NCI-H1092 (cell line): ENCODE measurements at regions not wholly inside any gene's neighbourhood (a gene's known extent, or its start where the extent isn't known, plus 50 kb on each side); places are given as distances from the start of the nearest gene placed in this dataset.

Experiments used
- DNase-seq: peaks from one replicate; lab custom pipeline; 2025; lab: John Stamatoyannopoulos, UW

DNA sequence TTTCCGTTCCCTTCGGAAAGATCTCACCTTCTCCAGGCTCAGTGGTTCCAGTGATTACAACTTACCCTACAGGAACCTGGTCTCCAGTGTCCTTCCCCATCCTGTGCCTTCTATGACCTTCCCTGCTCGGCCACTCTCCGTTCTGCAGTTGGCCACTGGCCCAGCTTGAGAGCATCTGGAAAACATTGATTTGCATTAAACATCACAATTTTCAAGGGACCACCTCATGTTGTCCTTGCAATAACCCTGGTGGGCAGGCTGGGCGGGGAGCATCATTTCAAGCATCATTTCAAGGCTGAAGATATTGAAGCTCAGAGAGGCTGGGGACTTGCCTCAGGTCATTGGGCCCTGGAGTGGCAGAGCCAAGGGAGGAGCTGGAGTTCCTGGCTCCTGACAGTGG, 177.4 kb downstream of the SEC61B start:
- no peak for DNase-seq

GRCh38 chr9:99400184-99400731, 178.2 kb downstream of the SEC61B start:
- DNase-seq: no peak

- no peak for DNase-seq
Measured at GRCh38 chr9:99401680-99402504, 179.8 kb downstream of the SEC61B start.

GRCh38 chr9:99403371-99403770, 181.3 kb downstream of the SEC61B start:
- DNase-seq: no peak

GRCh38 chr9:99405359-99405758, 183.3 kb downstream of the SEC61B start:
- DNase-seq: no peak

- DNase-seq: no peak
Measured at GRCh38 chr9:99406939-99407338, 184.9 kb downstream of the SEC61B start.

DNA sequence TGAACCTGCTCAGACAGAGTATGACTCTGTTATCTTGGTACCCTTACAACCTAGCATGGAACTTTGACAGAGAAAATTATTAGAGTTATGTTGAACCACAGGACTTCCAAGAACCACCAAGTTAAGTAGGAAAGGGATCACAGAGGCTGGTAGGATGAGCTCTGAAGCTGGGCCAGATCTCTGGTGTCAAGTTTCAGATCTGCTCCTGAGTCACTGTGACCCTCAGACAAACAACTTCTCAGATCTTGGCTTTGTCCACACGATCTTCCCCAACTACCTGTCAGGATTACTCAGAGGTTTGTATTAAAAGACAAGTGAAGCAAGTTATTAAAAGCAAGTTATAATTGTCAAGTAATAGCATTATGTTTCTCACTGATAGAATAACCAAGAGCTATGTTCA, 189.0 kb downstream of the SEC61B start:
- DNase-seq: no peak

DNA sequence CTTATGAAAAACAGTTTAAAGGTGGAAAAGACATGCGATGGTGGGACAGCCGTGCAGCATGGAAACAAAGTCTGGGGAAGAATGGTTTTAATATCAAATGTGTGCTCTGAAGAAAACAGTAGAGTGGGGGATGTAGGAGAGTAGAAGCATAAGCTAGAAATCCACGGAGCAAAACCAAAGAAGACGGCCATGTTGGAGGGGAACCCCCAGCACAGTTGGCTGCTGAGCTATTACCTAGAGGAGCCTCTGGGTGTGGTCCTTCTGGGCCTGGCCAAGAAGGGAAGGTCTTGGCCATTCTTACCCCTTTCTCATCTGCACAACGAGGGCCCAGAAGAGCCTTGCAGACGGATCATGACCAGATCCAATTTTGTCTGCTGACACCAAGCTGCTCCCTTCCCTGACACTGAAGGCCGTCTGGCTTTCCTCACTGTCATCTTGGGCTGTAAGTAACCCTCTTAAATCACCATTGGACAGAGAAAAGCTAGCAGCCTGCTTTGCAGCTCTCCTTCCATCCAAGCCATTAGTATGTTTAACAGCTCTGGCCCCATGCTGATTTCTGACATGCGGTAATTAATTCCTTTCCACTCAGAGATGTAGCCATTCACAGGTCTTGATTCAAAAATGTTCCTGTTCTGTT, 189.5 kb downstream of the SEC61B start:
- DNase-seq: no peak

DNA sequence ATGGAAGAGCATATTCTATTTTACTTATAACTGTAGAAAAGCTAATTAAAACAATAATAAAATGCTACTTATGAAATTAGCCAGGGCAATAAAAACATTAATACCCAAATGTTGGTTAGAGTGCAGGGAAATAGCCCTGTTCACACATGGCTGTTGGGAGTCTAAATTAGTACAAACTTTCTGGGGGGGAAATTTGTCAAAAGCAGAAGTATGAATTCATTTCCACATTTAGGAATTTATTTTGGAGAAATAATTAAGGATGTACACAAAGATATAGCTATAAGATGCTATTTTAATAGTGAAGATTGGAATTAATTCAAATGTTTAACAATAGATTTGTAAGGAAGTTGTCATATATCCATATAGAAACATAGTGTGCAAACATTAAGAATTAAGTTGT, 190.5 kb downstream of the SEC61B start:
- no peak for DNase-seq

- DNase-seq: no peak
Measured at GRCh38 chr9:99414321-99414720, 192.2 kb downstream of the SEC61B start.

DNA sequence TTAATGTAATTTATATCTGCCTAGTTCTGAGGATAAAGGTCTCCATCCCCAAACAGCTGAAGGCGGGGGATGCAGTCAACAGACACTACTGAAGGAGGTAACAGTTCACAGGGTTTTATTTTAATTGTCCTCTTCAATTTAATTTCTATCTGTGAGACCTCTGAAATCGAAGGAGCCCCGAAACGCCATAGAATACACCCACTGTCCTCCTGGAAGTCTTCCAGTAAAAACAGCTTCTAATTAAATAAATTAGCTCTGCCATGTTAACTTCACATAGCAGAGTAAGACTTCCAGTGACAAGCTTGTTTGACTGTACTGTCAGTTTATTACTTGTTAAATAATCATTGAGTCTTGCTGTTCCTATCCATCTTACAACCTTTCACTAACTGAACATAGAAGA, 193.5 kb downstream of the SEC61B start:
- DNase-seq: no peak

DNA sequence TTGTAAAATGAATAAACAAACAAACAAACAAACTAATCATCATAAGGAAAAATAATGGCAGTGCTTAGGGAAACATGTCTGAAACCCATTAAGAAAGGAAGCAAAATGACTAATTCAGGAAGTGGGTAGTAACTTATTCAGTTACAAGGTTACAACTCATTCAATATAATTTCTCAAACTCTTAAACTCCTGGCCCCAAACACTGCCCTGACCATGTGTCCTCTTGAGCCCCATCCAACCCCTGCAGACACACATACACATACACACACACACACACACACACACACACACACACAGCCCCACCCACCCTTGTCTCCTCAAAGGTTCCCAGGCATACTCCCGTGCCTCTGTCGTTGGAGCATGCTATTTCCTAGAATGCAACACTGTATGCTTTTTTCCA, 193.9 kb downstream of the SEC61B start:
- DNase-seq: no peak

DNA sequence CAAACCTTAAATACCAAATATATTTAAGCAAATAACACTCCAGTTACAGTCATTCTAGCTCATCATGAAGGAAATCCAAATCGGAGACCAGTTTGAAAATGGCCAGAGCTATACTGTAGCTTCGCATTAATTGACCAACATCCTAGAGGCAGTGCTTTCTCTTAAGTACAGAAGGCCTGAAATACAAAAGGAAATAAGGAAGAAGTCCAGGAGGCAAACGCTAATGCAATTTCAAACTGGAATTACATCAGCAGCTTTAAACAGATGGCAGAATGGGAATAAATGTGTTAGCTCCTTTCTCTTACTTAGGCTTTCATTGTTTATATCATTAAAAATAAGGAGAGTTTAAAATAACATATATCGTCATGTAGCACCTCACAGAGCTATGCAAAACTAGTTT, 197.0 kb downstream of the SEC61B start:
- DNase-seq: no peak

DNA sequence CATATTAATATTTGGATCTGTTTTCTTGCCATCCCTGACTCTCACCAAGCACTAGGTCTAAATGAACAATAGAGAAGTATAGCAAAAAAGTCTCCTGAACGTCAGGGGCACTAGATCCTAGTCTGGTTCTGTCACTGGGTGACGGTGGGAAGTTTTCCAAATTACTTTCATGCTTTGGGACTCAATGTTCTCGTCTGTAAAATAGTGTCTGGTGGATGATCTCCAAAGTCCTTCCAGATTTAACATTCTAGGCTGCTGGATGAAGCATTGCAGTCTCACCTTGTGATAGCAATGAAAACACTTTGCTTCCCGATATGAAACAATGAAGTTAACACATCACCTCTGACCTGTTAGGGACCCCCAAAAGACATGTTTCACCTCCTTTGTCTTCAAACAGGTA, 199.3 kb downstream of the SEC61B start:
- no peak for DNase-seq

- DNase-seq: no peak
Measured at GRCh38 chr9:99425124-99425523, 203.0 kb downstream of the SEC61B start.

DNA sequence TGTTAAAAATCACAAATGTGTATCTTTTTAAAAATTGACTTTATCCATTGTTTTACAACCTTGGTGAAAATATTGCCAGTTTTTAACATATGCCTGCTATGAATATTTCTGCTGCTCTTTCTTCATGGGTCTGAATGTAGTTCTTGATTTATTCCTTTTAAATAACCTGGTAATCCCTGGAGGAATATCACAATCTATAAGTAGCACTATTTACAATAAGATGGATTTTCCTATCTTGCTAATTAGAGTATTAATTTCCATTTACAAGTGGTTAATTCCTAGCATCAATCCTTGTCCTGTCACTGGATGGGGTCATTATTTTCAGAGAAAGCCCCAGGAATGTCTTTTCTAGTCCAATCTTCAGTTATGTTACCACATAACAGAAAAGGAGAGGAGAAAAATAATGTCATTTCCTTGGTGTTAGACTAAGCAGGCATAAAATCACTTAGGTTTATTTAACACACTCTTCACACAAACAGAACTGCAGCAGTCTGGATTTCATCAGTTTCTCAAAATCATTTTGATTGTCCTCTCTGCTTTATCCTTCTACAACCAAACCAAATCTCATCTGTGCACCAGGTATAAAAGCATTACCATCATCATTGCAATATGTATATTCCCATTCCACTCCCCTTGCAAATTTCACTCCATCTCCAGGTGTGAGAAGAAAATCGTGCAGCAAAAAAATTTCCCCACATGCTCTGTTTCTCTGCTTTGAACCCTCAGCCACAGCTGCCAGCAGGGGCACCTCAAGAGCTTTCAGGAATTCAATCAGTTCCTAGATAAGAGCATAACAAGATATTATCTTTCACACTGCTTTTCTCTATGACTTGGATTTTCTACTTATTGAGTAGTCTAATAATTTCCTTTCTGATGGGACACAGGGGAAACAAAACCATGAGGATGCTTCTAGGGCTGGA, 204.1 kb downstream of the SEC61B start:
- no peak for DNase-seq

- no peak for DNase-seq
Measured at GRCh38 chr9:99427260-99427659, 205.2 kb downstream of the SEC61B start.

GRCh38 chr9:99430301-99430700, 208.2 kb downstream of the SEC61B start:
- no peak for DNase-seq

DNA sequence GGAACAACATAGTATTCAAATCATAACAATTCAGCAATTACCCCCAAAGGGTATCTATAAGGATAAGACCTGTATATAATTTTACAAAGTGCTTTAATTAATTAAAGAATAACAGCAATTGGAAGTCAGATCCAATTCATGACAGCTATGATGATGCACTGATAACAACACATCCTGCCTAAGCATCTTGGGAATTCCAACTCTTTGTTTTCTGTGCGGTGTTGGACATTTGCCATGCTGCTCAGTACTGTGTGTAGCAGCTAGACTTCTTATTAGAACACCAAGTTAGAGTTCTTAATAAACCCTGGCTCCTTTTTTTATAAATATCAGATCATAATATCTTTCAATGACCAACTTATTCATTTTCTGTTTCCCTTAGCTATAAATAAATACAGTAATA, 209.0 kb downstream of the SEC61B start:
- DNase-seq: no peak

DNA sequence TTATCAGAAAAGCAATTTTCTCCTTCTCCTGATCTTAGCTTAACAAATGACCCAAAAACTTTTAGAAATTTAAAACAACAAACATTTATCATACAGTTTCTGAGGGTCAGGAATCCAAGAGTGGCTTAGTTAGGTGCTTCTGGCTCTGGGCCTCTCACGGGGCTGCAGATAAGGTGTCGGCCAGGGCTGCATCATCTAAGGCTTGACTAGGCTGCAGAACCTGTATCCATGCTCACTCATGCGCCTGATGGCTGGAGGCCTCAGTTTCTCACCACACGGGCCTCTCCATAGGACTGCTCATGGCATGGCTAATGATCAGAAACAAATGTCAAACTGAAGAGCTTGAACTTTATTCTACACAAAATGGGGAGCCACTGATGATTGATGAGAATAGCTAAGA, 210.0 kb downstream of the SEC61B start:
- DNase-seq: no peak

DNA sequence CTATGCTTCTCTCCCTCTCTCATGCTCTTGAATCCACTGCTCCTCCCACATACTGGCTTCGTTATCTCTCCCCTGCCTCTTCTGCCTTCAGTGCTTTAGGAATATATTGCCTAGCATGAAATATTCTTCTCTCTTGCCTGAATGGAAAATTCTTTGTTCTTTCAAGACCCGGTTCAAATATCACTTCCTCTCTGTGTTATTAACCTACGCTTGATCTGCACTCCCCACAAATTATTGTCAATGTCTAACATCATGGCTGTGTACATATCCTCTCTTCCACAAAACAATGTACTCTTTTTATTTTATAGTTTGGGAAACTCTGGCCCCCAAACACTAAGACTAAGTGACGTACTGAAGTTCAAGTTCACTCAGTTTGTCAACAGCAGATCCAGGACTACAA, 211.0 kb downstream of the SEC61B start:
- no peak for DNase-seq

- DNase-seq: no peak
Measured at GRCh38 chr9:99433555-99433954, 211.5 kb downstream of the SEC61B start.
